H1 (cell line): ENCODE measurements at regions not wholly inside any gene's neighbourhood (a gene's known extent, or its start where the extent isn't known, plus 50 kb on each side); places are given as distances from the start of the nearest gene placed in this dataset.

ENCODE experiments used
- E2F6 ChIP-seq: IDR thresholded peaks from 2 replicates; pipeline ENCODE4 v1.6.1; 2012; ENCODE audit warnings: inconsistent platforms

GRCh38 chr9:109922617-109923470 lies 142.8 kb downstream of the PALM2AKAP2 start (continued):
- no peak for TF ChIP-seq E2F6
